ENCODE measurements at regions not wholly inside any gene's neighbourhood (a gene's known extent, or its start where the extent isn't known, plus 50 kb on each side); places are given as distances from the start of the nearest gene placed in this dataset.

GRCh38 chr10:132486539-132487121 lies 51.0 kb upstream of the INPP5A start:
- no peak for DNase-seq

GRCh38 chr10:132487241-132488135 lies 50.1 kb upstream of the INPP5A start:
- no peak for DNase-seq
